Ascending aorta (tissue), 2 donors: ENCODE measurements at regions not wholly inside any gene's neighbourhood (a gene's known extent, or its start where the extent isn't known, plus 50 kb on each side); places are given as distances from the start of the nearest gene placed in this dataset.

Source experiments
- DNase-seq, 2 donors: peaks; one replicate each; pipeline ENCODE4 v3.0.0-alpha.2; 2019; ENCODE audit warnings: low spot score in 2 of 2
- H3K27ac ChIP-seq, 2 donors: fragments of 200-600 bp; sonication (generic); one replicate each; pipeline ENCODE4 v1.5.1; 2016 to 2017; ENCODE audit warnings: mild to moderate bottlenecking in 1 of 2
- H3K27me3 ChIP-seq: fragments of 200-600 bp; sonication (generic); one replicate; pipeline ENCODE4 v1.5.1; 2017
- H3K36me3 ChIP-seq, 2 donors: fragments of 200-600 bp; sonication (generic); one replicate each; pipeline ENCODE4 v1.5.1; 2016
- H3K4me1 ChIP-seq, 2 donors: fragments of 200-600 bp; sonication (generic); one replicate each; pipeline ENCODE4 v1.5.1; 2016 to 2017; ENCODE audit warnings: mild to moderate bottlenecking in 1 of 2
- H3K4me3 ChIP-seq, 2 donors: fragments of 200-600 bp; sonication (generic); one replicate each; pipeline ENCODE4 v1.5.1; 2016 to 2017; ENCODE audit warnings: mild to moderate bottlenecking in 1 of 2
- H3K9me3 ChIP-seq, 2 donors: fragments of 200-600 bp; sonication (generic); one replicate each; pipeline ENCODE4 v1.5.1; 2016
- intact Hi-C: fragments of 100-400 bp; cut with DNase I; formaldehyde crosslinking; loops from one replicate; pipeline ENCODE4 v1.15.1; 2023
- TF ChIP-seq, protein P1 (sequence below), 3 experiments: fragments of 200-600 bp in 2 of 3; fragments of 450-650 bp in 1 of 3; sonication (generic) in 2 of 3; IDR thresholded peaks; one replicate each; pipeline ENCODE4 v1.5.1; 2016 to 2019; ENCODE audit warnings: antibody characterized with exemption in 3 of 3, mild to moderate bottlenecking in 1 of 3, moderate library complexity in 1 of 3

DNA sequence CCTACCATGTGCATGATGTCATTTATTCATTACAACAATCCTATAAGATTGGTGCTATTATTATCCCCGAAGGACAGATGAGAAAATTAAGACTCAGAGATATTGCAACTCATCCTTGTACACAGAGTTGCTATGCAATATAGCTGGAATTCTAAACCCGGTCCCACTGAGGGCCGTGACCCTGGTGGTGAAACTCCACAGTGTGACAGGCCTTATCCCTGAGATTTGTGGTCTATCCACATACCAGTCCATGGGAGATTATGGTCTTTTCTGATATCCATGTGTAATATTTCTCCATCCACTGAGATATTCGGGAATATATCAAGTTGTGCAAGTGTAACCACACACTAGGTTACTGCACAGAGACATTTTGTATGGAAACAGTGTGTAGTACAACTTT is 305.2 kb downstream of the TXNL1 start:
- Histone ChIP-seq H3K4me3 (no peak overlapping the region), H3K27me3 (no peaks in the 10 kb centered on the region), H3K4me1 (peaks cover 0 to 3% of the 10 kb centered on the region in 2 donors), H3K9me3 (no peaks in the 10 kb centered on the region), H3K36me3 (no peaks in the 10 kb centered on the region), H3K27ac (no peak overlapping the region)
- no peak for DNase-seq
- intact Hi-C loops = no loop called here
- TF ChIP-seq, protein P1, sequence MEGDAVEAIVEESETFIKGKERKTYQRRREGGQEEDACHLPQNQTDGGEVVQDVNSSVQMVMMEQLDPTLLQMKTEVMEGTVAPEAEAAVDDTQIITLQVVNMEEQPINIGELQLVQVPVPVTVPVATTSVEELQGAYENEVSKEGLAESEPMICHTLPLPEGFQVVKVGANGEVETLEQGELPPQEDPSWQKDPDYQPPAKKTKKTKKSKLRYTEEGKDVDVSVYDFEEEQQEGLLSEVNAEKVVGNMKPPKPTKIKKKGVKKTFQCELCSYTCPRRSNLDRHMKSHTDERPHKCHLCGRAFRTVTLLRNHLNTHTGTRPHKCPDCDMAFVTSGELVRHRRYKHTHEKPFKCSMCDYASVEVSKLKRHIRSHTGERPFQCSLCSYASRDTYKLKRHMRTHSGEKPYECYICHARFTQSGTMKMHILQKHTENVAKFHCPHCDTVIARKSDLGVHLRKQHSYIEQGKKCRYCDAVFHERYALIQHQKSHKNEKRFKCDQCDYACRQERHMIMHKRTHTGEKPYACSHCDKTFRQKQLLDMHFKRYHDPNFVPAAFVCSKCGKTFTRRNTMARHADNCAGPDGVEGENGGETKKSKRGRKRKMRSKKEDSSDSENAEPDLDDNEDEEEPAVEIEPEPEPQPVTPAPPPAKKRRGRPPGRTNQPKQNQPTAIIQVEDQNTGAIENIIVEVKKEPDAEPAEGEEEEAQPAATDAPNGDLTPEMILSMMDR (IDR thresholded peaks at IDR 0.05) = no peak

DNA sequence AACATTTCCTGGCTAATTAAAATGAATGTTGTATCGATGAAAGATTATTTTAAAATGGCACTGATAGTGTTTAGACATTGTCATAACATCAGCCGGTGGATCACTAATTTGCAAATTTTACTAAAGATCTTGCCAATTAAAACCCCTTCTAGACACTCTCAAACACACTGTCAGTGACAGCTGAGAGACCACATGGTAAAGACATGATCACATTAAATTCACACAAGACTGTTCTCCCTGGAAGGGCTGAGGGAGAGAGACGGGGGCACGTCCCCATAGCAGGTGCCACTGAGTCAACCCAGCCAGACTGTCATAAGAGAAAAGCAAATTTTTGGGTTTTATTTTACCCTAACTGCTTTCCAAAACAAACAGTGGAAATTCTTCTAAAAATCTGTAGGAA is 306.0 kb downstream of the TXNL1 start:
- no peak overlapping the region for H3K27ac ChIP-seq
- TF ChIP-seq, protein P1 (IDR thresholded peaks at IDR 0.05) = no peak

DNA sequence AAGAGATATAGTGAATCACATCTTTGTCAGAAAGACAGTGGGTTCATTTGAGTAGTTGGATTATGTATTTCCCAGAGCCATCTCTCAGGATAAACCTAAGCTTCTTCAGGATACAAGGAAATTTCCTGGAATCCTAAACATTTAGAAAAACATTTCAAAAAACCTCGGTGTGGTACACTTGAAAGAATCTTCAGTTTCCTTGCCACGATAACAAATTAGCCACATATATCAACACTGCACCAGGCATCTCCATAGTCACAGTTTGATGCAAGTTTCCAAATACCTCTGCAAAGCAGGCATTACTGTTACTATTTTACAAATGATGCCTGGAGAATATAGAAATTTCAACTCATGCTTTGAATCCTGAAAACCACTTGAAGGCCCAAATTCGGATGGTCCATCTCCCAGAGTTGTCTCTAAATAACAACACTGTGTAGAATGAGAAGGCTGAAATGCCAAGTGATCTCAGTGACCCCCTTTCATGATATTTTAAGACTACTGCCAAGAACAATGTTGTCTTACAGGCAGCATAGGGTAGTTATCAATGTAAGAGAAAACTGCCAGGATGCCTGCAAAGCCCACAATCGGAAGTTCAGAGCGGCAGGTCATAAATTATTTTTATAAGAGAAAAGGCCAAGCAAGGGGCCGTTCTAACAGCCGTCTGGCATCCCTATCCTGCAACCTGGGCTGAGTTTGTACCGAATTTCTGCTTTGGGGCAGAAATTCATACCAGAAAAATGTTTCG is 307.9 kb downstream of the TXNL1 start:
- H3K27me3 ChIP-seq = no peaks in the 10 kb centered on the region
- intact Hi-C loops = no loop called here
- peaks cover 0 to 16% of the 10 kb centered on the region in 2 donors for H3K4me1 ChIP-seq
- no peaks in the 10 kb centered on the region for H3K36me3 ChIP-seq
- no peak for DNase-seq
- TF ChIP-seq, protein P1 (IDR thresholded peaks at IDR 0.05) = no peak
- no peaks in the 10 kb centered on the region for H3K9me3 ChIP-seq
- no peak overlapping the region for H3K27ac ChIP-seq
- H3K4me3 ChIP-seq = no peak overlapping the region

More for the DNA sequence above, 306.0 kb downstream of the TXNL1 start:
- no peaks in the 10 kb centered on the region for H3K36me3 ChIP-seq
- H3K9me3 ChIP-seq = no peaks in the 10 kb centered on the region
- peaks cover 0 to 6% of the 10 kb centered on the region in 2 donors for H3K4me1 ChIP-seq
- DNase-seq = no peak
- intact Hi-C loops = no loop called here
- no peaks in the 10 kb centered on the region for H3K27me3 ChIP-seq
- no peak overlapping the region for H3K4me3 ChIP-seq

DNA sequence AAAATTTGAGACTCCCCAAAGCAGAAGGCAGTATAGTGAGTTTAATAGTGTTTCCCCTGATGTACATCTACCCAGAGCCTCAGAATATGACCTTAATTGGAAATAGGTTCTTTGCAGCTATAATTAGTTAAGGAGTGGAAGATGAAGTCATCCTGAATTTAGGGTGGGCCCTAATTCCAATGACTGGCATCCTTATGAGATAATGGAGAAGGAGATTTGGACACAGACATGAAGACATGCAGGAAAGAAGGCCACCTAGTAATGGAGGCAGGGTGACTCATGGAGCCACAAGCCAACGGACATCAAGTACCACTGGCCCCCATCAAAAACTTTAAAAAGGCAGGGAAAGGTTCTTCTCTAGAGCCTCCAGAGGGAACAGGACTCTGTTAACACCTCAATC is 308.9 kb downstream of the TXNL1 start:
- Histone ChIP-seq H3K27me3 (no peaks in the 10 kb centered on the region), H3K4me1 (peaks cover 0 to 16% of the 10 kb centered on the region in 2 donors), H3K9me3 (no peaks in the 10 kb centered on the region), H3K27ac (peak overlapping the region in 1 of 2 donors; percentile 24), H3K4me3 (no peak overlapping the region), H3K36me3 (no peaks in the 10 kb centered on the region)
- TF ChIP-seq, protein P1 (IDR thresholded peaks at IDR 0.05) = no peak
- no peak for DNase-seq
- intact Hi-C loops = no loop called here

DNA sequence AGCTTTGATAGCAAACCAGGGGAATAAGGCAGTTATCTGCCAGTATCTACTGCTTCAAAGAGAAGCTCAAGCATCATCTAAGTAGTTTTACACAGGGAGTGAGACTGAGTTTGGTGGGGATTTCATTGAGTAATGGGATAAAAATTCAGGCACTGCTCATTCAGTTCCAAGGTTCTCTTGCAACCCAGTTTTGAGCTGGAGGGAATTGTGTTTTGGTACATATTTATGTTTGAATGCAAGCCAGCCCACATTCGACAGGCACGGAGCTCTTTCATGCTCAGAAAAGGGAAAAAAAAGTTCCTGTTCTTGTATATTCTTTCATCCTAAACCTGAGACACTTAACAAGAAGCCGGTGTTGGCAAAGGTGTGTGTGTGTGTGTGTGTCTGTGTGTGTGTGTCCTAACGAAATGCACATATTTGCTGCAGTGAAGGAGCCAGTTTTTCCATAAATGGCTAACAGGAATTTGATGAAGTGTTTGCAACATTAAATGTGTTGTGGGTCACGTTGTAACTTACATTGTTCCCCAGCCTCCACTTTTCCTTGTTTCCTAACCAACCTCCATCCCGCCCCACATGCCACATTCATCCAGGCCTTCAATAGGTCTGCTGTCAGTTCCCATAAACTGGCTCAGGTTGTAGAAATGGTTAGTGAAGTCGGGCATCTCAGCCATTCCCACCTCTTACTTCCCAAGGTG is 311.1 kb downstream of the TXNL1 start:
- intact Hi-C loops = no loop called here
- Histone ChIP-seq H3K36me3 (no peaks in the 10 kb centered on the region), H3K4me1 (peaks cover 0 to 16% of the 10 kb centered on the region in 2 donors), H3K9me3 (no peaks in the 10 kb centered on the region), H3K4me3 (no peak overlapping the region), H3K27me3 (no peaks in the 10 kb centered on the region), H3K27ac (peak overlapping the region; percentile 29 to 60)
- TF ChIP-seq, protein P1 (IDR thresholded peaks at IDR 0.05) = no peak
- DNase-seq = no peak
